HG03139 (cell line): ENCODE measurements at regions not wholly inside any gene's neighbourhood (a gene's known extent, or its start where the extent isn't known, plus 50 kb on each side); places are given as distances from the start of the nearest gene placed in this dataset.
"Not testable (repeated sequence)": the region's sequence is repeated elsewhere in the genome, so short reads cannot be mapped to it uniquely, and the experiment has no call there.

Experiments used
- ATAC-seq: cut with Tn5 transposase; IDR thresholded peaks from one replicate; pipeline ENCODE4 v1.9.1; 2021; ENCODE audit not compliant: unreplicated experiment

DNA sequence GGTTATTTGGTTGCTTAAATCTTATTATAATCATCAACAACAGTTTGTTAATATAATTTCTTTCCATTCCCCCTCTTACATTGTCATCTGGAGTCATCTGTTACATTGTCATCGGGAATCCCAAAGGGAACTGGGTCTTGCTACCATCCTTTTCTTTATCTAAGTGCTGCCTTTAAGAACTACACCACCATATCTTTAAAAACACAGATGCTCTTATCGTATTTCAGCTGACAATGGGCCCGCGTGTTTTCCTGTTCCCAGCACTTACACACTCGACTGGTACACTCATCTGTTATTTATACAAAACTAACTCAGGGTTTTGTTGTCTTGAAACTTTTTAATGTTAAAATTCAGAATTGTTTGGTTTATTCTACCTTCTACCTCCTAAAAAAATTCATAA lies 256.2 kb upstream of the MGMT start:
- no peak for ATAC-seq

DNA sequence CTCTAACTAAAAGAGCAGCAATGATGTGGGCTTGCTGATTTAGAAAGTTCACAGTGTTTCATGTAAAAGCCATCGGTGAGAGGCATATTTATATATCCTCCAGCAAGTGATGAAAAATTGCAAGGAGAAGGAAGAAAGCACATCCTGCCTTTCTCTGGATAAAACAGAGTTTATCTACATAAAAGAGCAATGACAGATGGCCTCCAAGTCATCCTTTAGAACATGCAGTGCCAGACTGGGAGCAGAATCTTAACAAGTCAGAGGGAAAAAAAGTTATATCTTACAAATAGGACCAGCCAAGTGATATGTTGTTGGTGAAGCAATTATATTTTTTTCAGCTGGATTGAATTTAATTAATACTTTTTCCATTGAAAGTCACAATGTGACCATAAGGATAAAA lies 253.8 kb upstream of the MGMT start:
- no peak for ATAC-seq

DNA sequence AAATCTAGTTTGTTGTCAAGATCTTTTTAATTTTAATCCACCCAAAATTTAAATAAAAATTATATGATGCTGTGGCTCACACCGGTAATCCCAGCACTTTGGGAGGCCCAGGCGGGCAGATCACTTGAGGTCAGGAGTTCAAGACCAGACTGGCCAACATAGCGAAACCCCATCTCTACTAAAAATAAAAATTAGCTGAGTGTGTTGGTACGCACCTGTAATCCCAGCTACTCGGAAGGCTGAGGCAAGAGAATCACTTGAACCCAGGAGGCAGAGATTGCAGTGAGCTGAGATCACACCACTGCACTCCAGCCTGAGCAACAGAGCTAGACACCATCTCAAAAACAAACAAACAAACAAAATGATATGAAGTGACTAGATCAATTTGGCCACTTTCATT lies 253.0 kb upstream of the MGMT start:
- ATAC-seq = not testable (repeated sequence)

GRCh38 chr10:129219364-129219763 lies 247.7 kb upstream of the MGMT start:
- no peak for ATAC-seq

DNA sequence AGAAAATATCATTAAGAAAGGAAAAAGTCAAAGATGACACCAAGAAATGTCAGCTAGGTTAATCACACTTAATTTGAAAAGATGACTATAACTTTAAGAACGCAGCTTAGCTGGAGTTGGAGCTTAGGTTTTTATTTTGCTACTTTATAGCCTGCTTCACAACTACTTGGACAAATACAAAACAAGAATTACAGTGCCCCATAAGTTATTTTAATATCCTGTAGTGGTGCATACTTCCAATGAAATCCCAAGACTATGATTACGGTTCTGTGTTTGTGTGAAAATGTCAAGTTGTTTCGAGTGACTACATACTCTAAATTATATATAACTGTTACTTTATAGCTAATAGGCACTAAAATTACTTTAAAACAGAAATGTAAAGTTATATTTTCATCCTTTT lies 244.6 kb upstream of the MGMT start:
- ATAC-seq = no peak

GRCh38 chr10:129223363-129223762 lies 243.7 kb upstream of the MGMT start:
- no peak for ATAC-seq

GRCh38 chr10:129224065-129224464 lies 243.0 kb upstream of the MGMT start:
- ATAC-seq = no peak

GRCh38 chr10:129231821-129232220 lies 235.2 kb upstream of the MGMT start:
- ATAC-seq = no peak

DNA sequence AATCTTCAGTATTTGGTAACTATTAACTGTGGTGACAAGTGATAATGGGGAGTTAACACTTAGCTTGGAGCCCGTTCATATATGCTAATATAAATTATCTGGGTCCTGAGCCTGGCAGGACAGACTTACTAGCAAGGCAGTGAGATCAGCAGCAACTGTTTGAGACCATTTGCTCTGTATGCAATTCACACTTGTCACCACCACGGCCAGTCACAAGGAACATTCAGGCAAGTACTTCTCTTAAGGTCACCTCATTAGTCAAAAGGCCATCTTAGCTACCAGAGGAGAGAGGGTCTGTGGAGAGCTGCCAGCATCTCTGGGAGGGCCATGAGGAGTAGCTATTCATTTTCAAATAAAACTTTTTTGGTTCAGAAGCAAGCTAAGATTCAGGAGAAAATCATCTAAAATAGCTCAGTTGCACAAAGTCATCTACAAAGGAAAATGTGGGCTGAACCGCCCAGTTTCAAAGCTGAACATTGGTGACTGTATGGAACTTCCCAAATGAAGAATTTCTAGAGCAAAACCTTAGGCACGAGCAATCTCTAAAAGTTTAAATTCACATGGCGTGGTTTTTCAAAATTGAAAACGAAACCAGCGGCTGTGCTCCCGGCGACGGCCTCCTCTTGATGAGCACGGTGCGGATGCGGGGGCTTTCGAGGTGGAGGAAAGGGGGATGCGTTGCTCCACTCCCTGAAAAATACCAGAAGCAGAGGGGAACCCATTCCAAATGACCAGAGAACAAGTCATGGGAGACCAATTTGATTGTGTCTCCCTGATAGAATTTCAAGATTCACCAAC lies 233.5 kb upstream of the MGMT start:
- ATAC-seq = no peak

- no peak for ATAC-seq
These were observed 230.8 kb upstream of the MGMT start for GRCh38 chr10:129236274-129236691.

DNA sequence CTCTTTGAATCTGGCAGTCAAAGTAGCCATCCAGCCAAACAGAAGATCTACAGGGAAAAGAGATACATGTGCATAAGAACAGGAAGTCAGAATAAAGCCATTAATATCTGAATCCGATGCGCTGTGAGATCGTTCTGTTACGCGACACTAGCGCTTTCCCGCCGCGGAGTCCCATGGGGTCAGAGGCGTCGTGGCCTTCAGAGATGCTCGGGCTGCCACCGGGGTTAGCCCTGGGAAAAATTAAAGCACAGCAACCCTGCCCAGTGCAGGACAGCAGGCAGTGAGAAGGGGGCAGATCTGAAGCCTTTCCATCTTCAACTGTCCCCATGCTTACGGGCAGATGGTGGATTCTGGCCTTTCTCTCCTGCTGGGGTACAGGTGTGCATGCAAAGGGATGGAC lies 225.6 kb upstream of the MGMT start:
- no peak for ATAC-seq

DNA sequence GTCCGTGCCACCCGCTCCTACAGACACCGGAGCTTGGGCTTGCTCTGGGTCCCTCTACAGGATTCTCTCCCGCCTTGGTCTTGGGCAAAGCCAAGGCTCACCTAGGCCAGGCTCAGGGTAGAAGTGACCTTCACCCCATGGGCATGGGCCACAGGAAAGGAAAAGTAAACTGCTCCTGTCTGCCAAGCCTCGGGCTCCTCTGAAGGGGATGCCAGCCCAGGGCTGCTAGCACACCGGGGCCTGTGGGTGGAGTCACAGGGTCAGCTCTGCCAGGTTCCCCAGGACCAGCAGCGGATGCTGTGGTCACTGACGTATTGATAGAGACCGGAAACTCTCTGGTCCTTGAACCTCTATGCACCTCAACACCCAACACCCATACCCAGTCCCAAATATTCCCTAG lies 222.7 kb upstream of the MGMT start:
- no peak for ATAC-seq

- ATAC-seq = no peak
These were observed 222.3 kb upstream of the MGMT start for GRCh38 chr10:129244757-129245156.

DNA sequence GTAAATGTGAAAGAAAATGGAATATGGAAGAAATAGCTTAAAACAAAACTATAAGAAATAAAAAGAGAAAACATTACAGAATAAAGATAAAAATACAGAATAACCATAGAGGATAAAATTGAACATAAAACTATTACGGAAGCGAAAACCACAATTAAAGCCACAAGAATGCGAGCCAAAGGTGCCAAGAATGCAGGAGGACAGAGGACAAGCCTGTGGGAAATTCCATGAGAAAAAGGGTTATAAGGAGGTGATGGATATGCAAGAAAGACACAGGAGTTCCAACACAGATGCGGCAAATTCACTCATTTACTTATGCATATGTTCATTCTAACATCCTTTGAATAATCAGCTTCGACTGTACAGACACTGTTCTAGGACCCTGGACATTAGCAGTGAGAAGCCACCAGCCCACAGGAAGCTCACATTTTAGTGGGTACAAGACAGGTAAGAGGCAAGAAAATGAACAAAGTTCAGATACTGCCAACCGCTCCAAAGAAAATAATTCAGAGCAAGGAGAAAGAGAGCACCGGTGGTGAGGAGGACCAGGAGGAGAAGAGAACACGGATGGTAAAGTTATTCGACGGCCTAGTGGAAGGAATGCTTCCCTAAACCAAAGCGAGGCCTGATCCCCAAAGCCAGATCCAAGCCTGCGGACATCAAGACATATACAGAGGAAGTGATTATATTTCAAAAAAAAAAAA lies 213.7 kb upstream of the MGMT start:
- no peak for ATAC-seq

GRCh38 chr10:129253865-129254179 lies 213.2 kb upstream of the MGMT start:
- no peak for ATAC-seq

GRCh38 chr10:129258283-129258923 lies 208.6 kb upstream of the MGMT start:
- ATAC-seq = no peak

DNA sequence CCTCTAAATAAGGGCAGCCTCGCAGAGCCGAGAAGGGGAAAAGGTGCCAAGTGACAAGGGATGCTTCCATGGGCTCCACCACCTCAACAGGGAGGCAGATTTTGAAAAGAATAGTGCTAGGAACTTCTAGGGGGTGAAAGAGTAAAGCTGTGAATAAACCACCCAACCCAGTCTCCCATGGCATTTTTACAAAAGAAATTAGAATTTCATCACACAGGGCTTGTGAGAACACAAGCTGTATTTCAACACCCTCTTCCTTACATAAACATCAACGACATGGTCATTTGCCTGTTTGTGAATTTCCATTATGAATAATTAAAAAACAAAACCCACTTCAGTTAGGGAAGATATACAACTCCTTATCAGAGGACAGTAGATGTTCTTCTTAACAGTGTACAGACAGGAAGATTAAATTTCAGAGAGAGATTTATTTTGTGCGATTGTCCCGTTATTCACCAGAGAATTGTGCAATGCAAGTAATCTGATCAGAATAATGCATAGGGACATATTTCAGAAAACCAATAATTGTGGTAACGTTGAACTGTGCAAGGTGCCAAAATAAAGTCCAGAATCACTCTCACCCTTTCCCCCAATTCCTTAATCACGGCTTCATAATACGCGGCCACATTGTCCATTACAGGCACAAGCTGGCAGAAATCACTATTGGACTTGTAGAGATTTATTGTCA lies 207.8 kb upstream of the MGMT start:
- ATAC-seq = no peak

- no peak for ATAC-seq
These were observed 194.9 kb upstream of the MGMT start for GRCh38 chr10:129272176-129272575.

DNA sequence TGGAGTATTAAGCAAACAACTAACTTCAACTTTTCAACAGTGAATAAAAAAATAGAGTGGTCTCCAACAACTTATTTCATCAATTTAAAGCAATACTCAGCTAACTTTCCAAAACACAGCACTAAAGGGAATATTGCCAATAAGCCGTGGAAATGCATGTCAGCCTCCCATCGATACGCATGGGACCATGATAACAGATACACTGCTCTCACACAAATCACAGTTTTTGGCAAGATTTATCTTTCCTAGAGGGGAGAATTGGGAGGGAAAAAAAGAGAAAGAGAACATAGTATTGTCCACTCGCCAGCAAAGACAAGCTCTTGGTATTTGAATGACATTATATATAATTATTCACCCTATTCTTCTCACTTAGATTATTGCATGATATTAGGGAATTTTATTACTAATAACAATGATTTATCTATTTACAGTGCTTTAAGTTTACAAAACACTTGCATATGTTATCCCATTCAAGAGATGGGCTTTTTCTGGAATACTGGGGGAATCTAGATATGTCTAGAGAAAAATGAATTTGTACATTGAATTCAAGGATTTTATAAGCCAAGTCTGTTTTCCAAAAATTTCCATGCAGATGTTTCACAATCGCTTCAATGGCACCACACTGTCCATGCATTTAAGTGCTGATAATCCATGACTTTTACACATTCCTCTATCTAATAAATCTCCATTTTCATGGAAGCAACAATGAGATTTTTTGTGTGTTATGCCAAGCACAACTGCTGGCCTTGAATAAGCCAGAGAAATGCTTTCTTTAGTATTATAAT lies 194.0 kb upstream of the MGMT start:
- no peak for ATAC-seq

- no peak for ATAC-seq
These were observed 193.2 kb upstream of the MGMT start for GRCh38 chr10:129273860-129274259.
